ENCODE measurements at regions not wholly inside any gene's neighbourhood (a gene's known extent, or its start where the extent isn't known, plus 50 kb on each side); places are given as distances from the start of the nearest gene placed in this dataset.

DNA sequence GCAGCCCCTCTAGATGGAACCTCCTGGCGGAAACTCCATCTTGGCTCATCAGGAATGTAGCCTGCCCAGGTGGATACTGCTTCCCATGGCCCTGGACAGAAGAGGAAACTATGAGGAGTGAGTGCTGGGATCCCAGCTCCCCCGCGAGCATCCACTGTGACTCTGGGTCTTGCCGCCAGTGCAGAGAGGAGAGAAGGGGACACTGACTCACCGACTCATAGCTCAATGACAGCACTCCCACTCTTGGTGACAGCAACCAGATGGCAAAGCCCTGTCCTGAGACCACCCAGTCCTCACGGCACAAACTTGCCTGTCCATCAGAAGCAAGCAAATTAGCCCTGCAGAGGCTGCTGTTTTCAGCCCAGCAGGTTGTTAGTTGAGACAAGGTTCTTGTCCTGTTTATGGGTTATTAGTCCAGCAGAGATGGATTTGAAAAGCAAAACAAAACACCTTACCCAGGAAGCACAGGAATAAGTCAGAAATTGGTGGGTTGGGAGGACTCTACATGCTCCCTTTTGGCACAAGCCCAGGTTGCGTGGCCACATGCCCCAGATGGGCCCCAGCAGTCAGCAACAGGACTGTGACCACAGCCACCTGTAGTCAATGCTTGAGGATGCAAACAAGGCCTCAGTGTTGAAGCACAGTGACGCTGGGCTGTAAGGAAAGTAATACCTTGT lies 111.5 kb upstream of the GLI2 start:
- TF ChIP-seq, protein P1, sequence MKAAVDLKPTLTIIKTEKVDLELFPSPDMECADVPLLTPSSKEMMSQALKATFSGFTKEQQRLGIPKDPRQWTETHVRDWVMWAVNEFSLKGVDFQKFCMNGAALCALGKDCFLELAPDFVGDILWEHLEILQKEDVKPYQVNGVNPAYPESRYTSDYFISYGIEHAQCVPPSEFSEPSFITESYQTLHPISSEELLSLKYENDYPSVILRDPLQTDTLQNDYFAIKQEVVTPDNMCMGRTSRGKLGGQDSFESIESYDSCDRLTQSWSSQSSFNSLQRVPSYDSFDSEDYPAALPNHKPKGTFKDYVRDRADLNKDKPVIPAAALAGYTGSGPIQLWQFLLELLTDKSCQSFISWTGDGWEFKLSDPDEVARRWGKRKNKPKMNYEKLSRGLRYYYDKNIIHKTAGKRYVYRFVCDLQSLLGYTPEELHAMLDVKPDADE (conservative IDR thresholded peaks at IDR 0.05; ENCODE audit: control insufficient read depth, low read depth, low read length), result no peak
- no peak for TF ChIP-seq TCF7 (IDR thresholded peaks at IDR 0.05; ENCODE audit: borderline replicate concordance)
- TF ChIP-seq, protein P2, sequence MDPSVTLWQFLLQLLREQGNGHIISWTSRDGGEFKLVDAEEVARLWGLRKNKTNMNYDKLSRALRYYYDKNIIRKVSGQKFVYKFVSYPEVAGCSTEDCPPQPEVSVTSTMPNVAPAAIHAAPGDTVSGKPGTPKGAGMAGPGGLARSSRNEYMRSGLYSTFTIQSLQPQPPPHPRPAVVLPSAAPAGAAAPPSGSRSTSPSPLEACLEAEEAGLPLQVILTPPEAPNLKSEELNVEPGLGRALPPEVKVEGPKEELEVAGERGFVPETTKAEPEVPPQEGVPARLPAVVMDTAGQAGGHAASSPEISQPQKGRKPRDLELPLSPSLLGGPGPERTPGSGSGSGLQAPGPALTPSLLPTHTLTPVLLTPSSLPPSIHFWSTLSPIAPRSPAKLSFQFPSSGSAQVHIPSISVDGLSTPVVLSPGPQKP (CRISPR knock-in tag; IDR thresholded peaks at IDR 0.05), result no peak
- TF ChIP-seq, protein P3, sequence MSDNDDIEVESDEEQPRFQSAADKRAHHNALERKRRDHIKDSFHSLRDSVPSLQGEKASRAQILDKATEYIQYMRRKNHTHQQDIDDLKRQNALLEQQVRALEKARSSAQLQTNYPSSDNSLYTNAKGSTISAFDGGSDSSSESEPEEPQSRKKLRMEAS (CRISPR knock-in tag; IDR thresholded peaks at IDR 0.05), result no peak
- TF ChIP-seq ZNF3 (CRISPR knock-in tag; IDR thresholded peaks at IDR 0.05), result no peak
- no peak for TF ChIP-seq CBX1 (IDR thresholded peaks at IDR 0.05; ENCODE audit: low read depth)
- TF ChIP-seq, protein P4, sequence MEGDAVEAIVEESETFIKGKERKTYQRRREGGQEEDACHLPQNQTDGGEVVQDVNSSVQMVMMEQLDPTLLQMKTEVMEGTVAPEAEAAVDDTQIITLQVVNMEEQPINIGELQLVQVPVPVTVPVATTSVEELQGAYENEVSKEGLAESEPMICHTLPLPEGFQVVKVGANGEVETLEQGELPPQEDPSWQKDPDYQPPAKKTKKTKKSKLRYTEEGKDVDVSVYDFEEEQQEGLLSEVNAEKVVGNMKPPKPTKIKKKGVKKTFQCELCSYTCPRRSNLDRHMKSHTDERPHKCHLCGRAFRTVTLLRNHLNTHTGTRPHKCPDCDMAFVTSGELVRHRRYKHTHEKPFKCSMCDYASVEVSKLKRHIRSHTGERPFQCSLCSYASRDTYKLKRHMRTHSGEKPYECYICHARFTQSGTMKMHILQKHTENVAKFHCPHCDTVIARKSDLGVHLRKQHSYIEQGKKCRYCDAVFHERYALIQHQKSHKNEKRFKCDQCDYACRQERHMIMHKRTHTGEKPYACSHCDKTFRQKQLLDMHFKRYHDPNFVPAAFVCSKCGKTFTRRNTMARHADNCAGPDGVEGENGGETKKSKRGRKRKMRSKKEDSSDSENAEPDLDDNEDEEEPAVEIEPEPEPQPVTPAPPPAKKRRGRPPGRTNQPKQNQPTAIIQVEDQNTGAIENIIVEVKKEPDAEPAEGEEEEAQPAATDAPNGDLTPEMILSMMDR (IDR thresholded peaks at IDR 0.05 in 2 of 3, conservative IDR thresholded peaks at IDR 0.05 in 1 of 3; ENCODE audit: insufficient read depth in 2 of 3, low read depth in 1 of 3, low read length in 3 of 3), result no peak
- TF ChIP-seq ZNF76 (CRISPR knock-in tag; IDR thresholded peaks at IDR 0.05; ENCODE audit: borderline replicate concordance), result no peak
- no peak for TF ChIP-seq SIN3A (IDR thresholded peaks at IDR 0.05; ENCODE audit: borderline replicate concordance in 2 of 2, control insufficient read depth in 1 of 2, low read depth in 2 of 2, low read length in 2 of 2)
